GM10266 (cell line): ENCODE measurements at regions not wholly inside any gene's neighbourhood (a gene's known extent, or its start where the extent isn't known, plus 50 kb on each side); places are given as distances from the start of the nearest gene placed in this dataset.
"Not testable (repeated sequence)": the region's sequence is repeated elsewhere in the genome, so short reads cannot be mapped to it uniquely, and the experiment has no call there.

Experiments
- DNase-seq: peaks from one replicate; pipeline ENCODE4 v3.0.0; 2012; ENCODE audit errors: extremely low spot score
- CTCF ChIP-seq: IDR thresholded peaks from 2 replicates; pipeline ENCODE4 v1.5.1; 2012; ENCODE audit warnings: mild to moderate bottlenecking, low read depth; ENCODE audit not compliant: control insufficient read depth, insufficient read depth; ENCODE audit errors: missing control alignments

GRCh38 chr2:235224410-235224809, 269.4 kb upstream of the AGAP1 start:
- TF ChIP-seq CTCF, result no peak
- no peak for DNase-seq

- TF ChIP-seq CTCF, result no peak
- no peak for DNase-seq
Observed at GRCh38 chr2:235225261-235225660, 268.6 kb upstream of the AGAP1 start.

DNA sequence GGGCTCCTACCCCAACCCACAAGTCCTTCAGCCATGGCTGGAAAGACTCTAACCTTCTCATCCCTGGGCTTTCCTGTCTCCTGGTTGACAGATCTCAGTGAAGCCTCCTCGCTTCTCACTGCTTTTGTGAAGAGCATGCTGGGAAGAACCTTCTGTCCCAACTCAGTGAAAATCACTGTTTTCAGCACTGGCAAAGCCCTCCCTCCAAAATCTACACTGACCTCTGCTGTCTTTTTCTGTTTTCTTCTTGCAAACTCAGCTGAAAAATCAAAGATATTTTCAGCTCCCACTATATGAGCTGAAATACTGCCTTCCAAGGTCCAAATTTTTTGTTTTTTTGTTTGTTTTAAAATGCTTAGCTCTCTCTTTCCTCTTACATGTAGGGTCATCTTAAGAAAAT, 266.3 kb upstream of the AGAP1 start:
- no peak for DNase-seq
- TF ChIP-seq CTCF, result no peak

DNA sequence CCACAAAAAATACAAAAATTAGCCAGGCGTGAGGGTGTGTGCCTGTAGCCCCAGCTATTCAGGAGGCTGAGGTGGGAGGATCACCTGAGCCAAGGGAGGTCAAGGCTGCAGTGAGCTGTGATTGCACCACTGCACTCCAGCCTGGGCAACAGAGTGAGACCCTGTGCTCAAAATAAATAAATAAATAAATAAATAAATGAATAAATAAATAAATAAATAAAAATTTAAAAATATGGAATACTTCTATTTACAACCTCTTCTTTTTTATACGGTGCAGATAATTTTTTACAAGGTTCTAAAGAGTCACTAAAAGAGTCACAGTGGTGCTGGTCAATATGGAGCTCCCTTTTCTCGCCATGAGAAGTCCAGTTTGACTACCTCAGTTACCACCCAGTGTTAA, 265.4 kb upstream of the AGAP1 start:
- not testable (repeated sequence) for DNase-seq

GRCh38 chr2:235229236-235229635, 264.6 kb upstream of the AGAP1 start:
- DNase-seq, result no peak
- TF ChIP-seq CTCF, result no peak

- no peak for DNase-seq
- no peak for TF ChIP-seq CTCF
Observed at GRCh38 chr2:235230821-235231601, 262.8 kb upstream of the AGAP1 start.

GRCh38 chr2:235232449-235233433, 261.1 kb upstream of the AGAP1 start:
- no peak for DNase-seq
- TF ChIP-seq CTCF, result no peak
